ENCODE measurements at regions not wholly inside any gene's neighbourhood (a gene's known extent, or its start where the extent isn't known, plus 50 kb on each side); places are given as distances from the start of the nearest gene placed in this dataset.

DNA sequence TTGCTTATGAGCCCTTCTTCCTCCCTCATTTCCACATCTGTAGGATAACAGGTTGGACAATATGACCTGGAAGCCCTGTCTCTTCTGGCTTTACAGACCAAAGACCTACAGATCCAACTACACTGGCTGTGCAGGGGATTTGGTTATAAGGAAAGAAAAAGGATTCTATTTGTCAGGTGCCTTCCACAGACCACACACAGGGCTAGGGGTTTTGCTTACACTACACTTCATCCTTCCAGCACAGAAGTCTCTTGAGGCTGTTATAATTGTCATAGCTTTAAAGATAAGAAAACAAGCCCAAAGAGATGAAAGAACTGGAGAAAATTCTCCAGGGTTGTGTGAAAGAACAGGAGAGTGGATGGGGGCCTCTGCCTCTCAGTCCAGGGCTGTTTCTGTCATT lies 302.6 kb downstream of the MYCN start:
- Histone ChIP-seq H3K27ac (no peak overlapping the region), H3K4me3 (ENCODE audit: low read depth, low read length) (no peak overlapping the region), H3K27me3 (replicated peaks) (no peaks in the 10 kb centered on the region), H3K36me3 (replicated peaks) (no peaks in the 10 kb centered on the region)
- TF ChIP-seq, protein P1, sequence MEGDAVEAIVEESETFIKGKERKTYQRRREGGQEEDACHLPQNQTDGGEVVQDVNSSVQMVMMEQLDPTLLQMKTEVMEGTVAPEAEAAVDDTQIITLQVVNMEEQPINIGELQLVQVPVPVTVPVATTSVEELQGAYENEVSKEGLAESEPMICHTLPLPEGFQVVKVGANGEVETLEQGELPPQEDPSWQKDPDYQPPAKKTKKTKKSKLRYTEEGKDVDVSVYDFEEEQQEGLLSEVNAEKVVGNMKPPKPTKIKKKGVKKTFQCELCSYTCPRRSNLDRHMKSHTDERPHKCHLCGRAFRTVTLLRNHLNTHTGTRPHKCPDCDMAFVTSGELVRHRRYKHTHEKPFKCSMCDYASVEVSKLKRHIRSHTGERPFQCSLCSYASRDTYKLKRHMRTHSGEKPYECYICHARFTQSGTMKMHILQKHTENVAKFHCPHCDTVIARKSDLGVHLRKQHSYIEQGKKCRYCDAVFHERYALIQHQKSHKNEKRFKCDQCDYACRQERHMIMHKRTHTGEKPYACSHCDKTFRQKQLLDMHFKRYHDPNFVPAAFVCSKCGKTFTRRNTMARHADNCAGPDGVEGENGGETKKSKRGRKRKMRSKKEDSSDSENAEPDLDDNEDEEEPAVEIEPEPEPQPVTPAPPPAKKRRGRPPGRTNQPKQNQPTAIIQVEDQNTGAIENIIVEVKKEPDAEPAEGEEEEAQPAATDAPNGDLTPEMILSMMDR (IDR thresholded peaks at IDR 0.05; ENCODE audit: low read depth, low read length, missing control alignments) = no peak
- DNase-seq = no peak
- in situ Hi-C loops (cut with HindIII; ENCODE audit: low pct_ligation_motif_present, low sequenced_read_pairs) = no loop called here

DNA sequence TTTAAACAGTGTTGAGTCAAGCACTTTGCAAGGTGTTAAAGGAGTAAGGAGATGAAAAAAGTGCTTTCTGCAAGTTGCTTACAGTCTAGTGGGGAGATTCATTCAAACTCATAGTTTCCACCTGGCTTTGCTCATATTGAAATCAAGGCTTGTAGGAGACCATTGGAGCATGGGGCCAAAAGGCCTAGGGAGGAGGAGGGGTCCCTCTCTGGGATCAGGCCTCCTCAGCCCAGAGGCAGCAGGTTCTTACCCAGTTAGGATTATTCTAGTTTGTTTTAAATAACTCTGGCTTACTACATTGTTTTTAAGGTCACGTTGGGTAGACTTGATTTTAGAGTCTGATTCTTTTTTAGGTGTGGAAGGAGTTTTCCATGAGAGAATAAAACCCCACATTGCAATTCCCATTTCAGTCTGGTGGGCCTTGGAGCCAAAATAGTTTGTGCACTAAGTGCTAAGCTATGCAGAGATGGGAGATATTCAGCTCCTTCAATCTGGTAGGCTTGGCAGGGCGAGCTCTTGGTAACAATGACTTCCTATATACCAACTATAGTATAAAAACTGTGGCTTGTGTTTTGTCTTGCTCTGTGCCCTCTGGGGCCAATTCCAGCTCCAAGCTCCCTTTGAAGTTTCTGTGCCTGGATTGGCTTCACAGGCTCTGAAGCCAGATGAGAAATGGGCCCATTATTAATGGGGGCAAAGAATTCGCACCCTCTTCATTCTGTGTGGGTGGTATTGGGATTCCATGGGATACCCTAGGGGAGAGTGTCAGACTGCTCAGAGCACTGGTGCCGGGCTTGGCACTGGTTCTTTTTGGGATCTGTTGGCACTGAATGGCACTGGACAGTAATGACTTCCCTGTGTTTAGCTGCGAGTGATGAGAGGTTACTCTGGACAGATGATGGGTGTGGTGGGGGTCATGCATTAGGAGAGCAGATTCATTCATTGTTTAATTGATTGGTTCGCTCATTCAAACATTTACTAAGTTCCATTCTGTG lies 301.1 kb downstream of the MYCN start:
- H3K36me3 ChIP-seq (replicated peaks) = no peaks in the 10 kb centered on the region
- no peak overlapping the region for H3K4me3 ChIP-seq (ENCODE audit: low read depth, low read length)
- no peak for DNase-seq
- in situ Hi-C loops (cut with HindIII; ENCODE audit: low pct_ligation_motif_present, low sequenced_read_pairs) = no loop called here
- H3K27ac ChIP-seq = no peak overlapping the region
- TF ChIP-seq, protein P1 (IDR thresholded peaks at IDR 0.05; ENCODE audit: low read depth, low read length, missing control alignments) = no peak
- H3K27me3 ChIP-seq (replicated peaks) = no peaks in the 10 kb centered on the region

DNA sequence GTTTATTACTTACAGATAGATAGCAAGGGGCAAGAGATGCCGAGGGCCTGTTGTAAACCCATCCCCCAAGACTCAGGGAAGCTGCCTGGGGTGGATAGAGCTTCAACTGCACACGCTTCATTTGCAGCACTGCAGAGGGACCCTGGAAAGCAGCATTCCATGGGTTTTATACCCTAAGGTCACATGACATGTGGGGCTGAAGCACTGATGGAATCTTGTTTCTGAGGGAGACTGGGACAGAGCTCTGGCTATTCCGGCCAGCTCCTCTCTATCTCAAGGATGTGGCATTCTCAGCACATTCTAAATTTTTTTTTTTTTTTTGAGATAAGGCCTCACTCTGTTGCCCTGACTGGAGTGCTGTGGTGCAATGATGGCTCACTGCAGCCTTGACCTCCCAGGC lies 300.1 kb downstream of the MYCN start:
- Histone ChIP-seq H3K27me3 (replicated peaks) (no peaks in the 10 kb centered on the region), H3K4me3 (ENCODE audit: low read depth, low read length) (no peak overlapping the region), H3K27ac (no peak overlapping the region), H3K36me3 (replicated peaks) (no peaks in the 10 kb centered on the region)
- in situ Hi-C loops (cut with HindIII; ENCODE audit: low pct_ligation_motif_present, low sequenced_read_pairs) = no loop called here
- TF ChIP-seq, protein P1 (IDR thresholded peaks at IDR 0.05; ENCODE audit: low read depth, low read length, missing control alignments) = no peak
- no peak for DNase-seq

DNA sequence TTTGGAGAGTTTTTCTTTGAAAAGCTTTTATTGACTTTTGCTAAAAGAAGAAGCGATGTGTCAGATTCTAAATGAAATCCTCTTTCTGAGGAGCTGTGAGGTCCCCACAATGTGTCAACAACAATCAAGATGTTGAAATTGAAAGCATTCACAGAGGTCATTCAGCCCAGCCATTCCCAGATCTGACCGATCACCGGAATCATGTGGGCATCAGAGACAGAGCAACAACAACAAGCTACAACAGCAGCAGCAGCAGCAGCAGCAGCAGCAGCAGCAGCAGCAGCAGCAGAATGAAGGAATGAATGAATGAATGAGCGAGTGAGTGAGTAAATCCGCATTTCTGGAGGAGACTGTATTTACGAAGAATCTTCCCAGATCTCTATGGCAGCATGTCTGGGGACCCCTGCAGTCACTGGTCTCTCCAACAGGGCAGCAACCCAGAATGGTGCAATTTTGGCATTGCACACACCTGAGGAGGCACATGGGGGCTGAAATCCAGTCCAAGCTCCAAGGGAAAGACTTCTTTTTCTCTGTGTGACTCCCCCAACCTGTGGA lies 299.0 kb downstream of the MYCN start:
- no peak for DNase-seq
- H3K4me3 ChIP-seq (ENCODE audit: low read depth, low read length) = no peak overlapping the region
- no peaks in the 10 kb centered on the region for H3K27me3 ChIP-seq (replicated peaks)
- no peak overlapping the region for H3K27ac ChIP-seq
- in situ Hi-C loops (cut with HindIII; ENCODE audit: low pct_ligation_motif_present, low sequenced_read_pairs) = no loop called here
- H3K36me3 ChIP-seq (replicated peaks) = no peaks in the 10 kb centered on the region
- TF ChIP-seq, protein P1 (IDR thresholded peaks at IDR 0.05; ENCODE audit: low read depth, low read length, missing control alignments) = no peak

DNA sequence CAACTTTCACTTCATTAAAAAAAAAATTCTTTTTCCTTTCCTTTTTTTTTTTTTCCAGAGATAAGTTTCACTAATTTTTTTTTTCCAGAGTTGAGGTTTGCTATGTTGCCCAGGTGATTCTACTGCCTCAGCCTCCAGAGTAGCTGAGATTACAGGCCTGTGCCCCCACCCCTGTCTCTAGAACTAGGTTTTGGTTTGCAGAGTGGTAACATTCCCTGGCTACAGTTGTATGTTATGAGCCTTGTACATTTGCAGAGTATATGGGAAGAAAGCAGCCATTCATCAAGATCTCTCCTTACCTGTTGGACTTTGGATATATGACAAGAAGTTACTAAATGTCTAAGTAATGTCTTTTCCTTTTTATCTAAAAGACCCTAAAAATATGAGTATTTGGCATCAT lies 298.4 kb downstream of the MYCN start:
- Histone ChIP-seq H3K27ac (no peak overlapping the region), H3K36me3 (replicated peaks) (no peaks in the 10 kb centered on the region), H3K27me3 (replicated peaks) (no peaks in the 10 kb centered on the region), H3K4me3 (ENCODE audit: low read depth, low read length) (no peak overlapping the region)
- DNase-seq = no peak
- in situ Hi-C loops (cut with HindIII; ENCODE audit: low pct_ligation_motif_present, low sequenced_read_pairs) = no loop called here
- TF ChIP-seq, protein P1 (IDR thresholded peaks at IDR 0.05; ENCODE audit: low read depth, low read length, missing control alignments) = no peak

All from brain microvascular endothelial cell (primary cell).